Stimulated activated CD8-positive, alpha-beta memory T cell treated with anti-CD3 and anti-CD28 coated beads, Interleukin-15, amount 100 ng/mL, for 1 hour (primary cell): ENCODE measurements at regions not wholly inside any gene's neighbourhood (a gene's known extent, or its start where the extent isn't known, plus 50 kb on each side); places are given as distances from the start of the nearest gene placed in this dataset.

Experiments used
- DNase-seq: peaks from one replicate; pipeline ENCODE4 v3.0.0-alpha.2; 2020; ENCODE audit warnings: low read depth

- no peak for DNase-seq
These were observed 186.6 kb upstream of the ROPN1 start for GRCh38 chr3:124178531-124178930.

- DNase-seq, result no peak
These were observed 208.5 kb upstream of the ROPN1 start for GRCh38 chr3:124200407-124200806.

GRCh38 chr3:124201226-124201625 is 209.3 kb upstream of the ROPN1 start:
- DNase-seq, result no peak

GRCh38 chr3:124201786-124202185 is 209.9 kb upstream of the ROPN1 start:
- DNase-seq, result no peak

- no peak for DNase-seq
These were observed 210.8 kb upstream of the ROPN1 start for GRCh38 chr3:124202754-124203153.

- DNase-seq, result no peak
These were observed 211.4 kb upstream of the ROPN1 start for GRCh38 chr3:124203292-124203691.

GRCh38 chr3:124206225-124207055 is 214.5 kb upstream of the ROPN1 start:
- DNase-seq, result no peak

- no peak for DNase-seq
These were observed 215.2 kb upstream of the ROPN1 start for GRCh38 chr3:124207077-124207476.

GRCh38 chr3:124207873-124208485 is 216.1 kb upstream of the ROPN1 start:
- DNase-seq, result no peak

- no peak for DNase-seq
These were observed 217.5 kb upstream of the ROPN1 start for GRCh38 chr3:124209426-124209825.

GRCh38 chr3:124210899-124211298 is 219.0 kb upstream of the ROPN1 start:
- no peak for DNase-seq

- DNase-seq, result no peak
These were observed 221.7 kb upstream of the ROPN1 start for GRCh38 chr3:124213641-124214040.

- no peak for DNase-seq
These were observed 225.6 kb upstream of the ROPN1 start for GRCh38 chr3:124217542-124217941.

GRCh38 chr3:124221422-124221821 is 229.5 kb upstream of the ROPN1 start:
- no peak for DNase-seq

- no peak for DNase-seq
These were observed 231.9 kb upstream of the ROPN1 start for GRCh38 chr3:124223853-124224252.

- no peak for DNase-seq
These were observed 235.3 kb upstream of the ROPN1 start for GRCh38 chr3:124227150-124227630.

- DNase-seq, result no peak
These were observed 237.5 kb upstream of the ROPN1 start for GRCh38 chr3:124229420-124229819.

GRCh38 chr3:124229836-124230235 is 237.9 kb upstream of the ROPN1 start:
- no peak for DNase-seq

- DNase-seq, result no peak
These were observed 238.5 kb upstream of the ROPN1 start for GRCh38 chr3:124230432-124230831.

GRCh38 chr3:124230998-124231397 is 239.1 kb upstream of the ROPN1 start:
- DNase-seq, result no peak

- no peak for DNase-seq
These were observed 242.9 kb upstream of the ROPN1 start for GRCh38 chr3:124234852-124235252.

GRCh38 chr3:124235446-124235845 is 243.5 kb upstream of the ROPN1 start:
- DNase-seq, result no peak

GRCh38 chr3:124243177-124243859 is 251.4 kb upstream of the ROPN1 start:
- no peak for DNase-seq
